Mesothelial cell of epicardium (in vitro differentiated cells): ENCODE measurements at regions not wholly inside any gene's neighbourhood (a gene's known extent, or its start where the extent isn't known, plus 50 kb on each side); places are given as distances from the start of the nearest gene placed in this dataset.

Source experiments
- DNase-seq, 2 experiments: peaks; one replicate each; pipeline ENCODE4 v3.0.0; 2021; ENCODE audit warnings: low spot score in 2 of 2; ENCODE audit not compliant: unreplicated experiment in 2 of 2
- H3K27ac Mint-ChIP-seq: 2 replicates; pipeline ENCODE4 v1.8.0; 2021; ENCODE audit warnings: mixed read lengths
- H3K27me3 Mint-ChIP-seq: 2 replicates; pipeline ENCODE4 v1.8.0; 2021; ENCODE audit warnings: low read depth, mixed read lengths
- H3K36me3 Mint-ChIP-seq: 2 replicates; pipeline ENCODE4 v1.8.0; 2021; ENCODE audit warnings: mixed read lengths
- H3K4me1 Mint-ChIP-seq: 2 replicates; pipeline ENCODE4 v1.8.0; 2021; ENCODE audit warnings: mixed read lengths
- H3K4me3 Mint-ChIP-seq: 2 replicates; pipeline ENCODE4 v1.8.0; 2021; ENCODE audit warnings: mild to moderate bottlenecking, moderate library complexity, mixed read lengths
- H3K9me3 Mint-ChIP-seq: 2 replicates; pipeline ENCODE4 v1.8.0; 2021; ENCODE audit warnings: mixed read lengths
- TF ChIP-seq, protein P1 (sequence below): fragments of 200-600 bp; sonication (generic); IDR thresholded peaks from one replicate; pipeline ENCODE4 v1.5.0; 2021; ENCODE audit warnings: antibody characterized with exemption; ENCODE audit not compliant: unreplicated experiment

DNA sequence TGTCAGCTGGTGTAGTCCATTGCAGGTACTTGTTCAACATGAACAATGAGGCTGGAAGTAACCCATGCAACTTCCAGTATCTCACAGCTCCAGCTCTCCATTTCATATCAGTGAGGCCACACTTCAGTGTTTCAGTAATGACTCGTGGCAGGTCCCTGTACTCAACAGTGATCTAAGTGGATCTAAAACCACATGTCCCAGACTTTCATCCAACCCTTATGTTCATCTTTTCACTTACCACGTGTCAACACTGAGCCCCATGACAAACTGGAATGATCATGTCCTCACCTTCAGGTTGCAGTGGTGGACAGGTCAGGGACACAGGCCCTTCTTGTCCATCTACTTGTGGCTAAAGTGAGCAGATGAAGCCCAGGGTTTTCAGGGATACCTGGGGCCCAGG is 155.0 kb upstream of the GRB10 start:
- H3K36me3 Mint-ChIP-seq = no peaks in the 10 kb centered on the region
- DNase-seq = no peak
- no peak overlapping the region for H3K4me3 Mint-ChIP-seq
- TF ChIP-seq, protein P1, sequence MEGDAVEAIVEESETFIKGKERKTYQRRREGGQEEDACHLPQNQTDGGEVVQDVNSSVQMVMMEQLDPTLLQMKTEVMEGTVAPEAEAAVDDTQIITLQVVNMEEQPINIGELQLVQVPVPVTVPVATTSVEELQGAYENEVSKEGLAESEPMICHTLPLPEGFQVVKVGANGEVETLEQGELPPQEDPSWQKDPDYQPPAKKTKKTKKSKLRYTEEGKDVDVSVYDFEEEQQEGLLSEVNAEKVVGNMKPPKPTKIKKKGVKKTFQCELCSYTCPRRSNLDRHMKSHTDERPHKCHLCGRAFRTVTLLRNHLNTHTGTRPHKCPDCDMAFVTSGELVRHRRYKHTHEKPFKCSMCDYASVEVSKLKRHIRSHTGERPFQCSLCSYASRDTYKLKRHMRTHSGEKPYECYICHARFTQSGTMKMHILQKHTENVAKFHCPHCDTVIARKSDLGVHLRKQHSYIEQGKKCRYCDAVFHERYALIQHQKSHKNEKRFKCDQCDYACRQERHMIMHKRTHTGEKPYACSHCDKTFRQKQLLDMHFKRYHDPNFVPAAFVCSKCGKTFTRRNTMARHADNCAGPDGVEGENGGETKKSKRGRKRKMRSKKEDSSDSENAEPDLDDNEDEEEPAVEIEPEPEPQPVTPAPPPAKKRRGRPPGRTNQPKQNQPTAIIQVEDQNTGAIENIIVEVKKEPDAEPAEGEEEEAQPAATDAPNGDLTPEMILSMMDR = no peak
- no peaks in the 10 kb centered on the region for H3K4me1 Mint-ChIP-seq
- H3K27ac Mint-ChIP-seq = no peak overlapping the region
- peaks cover 7% of the 10 kb centered on the region for H3K27me3 Mint-ChIP-seq
- H3K9me3 Mint-ChIP-seq = peaks cover 31% of the 10 kb centered on the region

GRCh38 chr7:50926049-50926448 is 143.4 kb upstream of the GRB10 start:
- H3K4me1 Mint-ChIP-seq = no peaks in the 10 kb centered on the region
- no peak overlapping the region for H3K27ac Mint-ChIP-seq
- no peaks in the 10 kb centered on the region for H3K9me3 Mint-ChIP-seq
- H3K27me3 Mint-ChIP-seq = no peaks in the 10 kb centered on the region
- H3K4me3 Mint-ChIP-seq = no peak overlapping the region
- H3K36me3 Mint-ChIP-seq = no peaks in the 10 kb centered on the region
- TF ChIP-seq, protein P1 = no peak
- no peak for DNase-seq

- H3K36me3 Mint-ChIP-seq = no peaks in the 10 kb centered on the region
- TF ChIP-seq, protein P1 = no peak
- H3K27ac Mint-ChIP-seq = no peak overlapping the region
- no peaks in the 10 kb centered on the region for H3K4me1 Mint-ChIP-seq
- H3K27me3 Mint-ChIP-seq = peaks cover 5% of the 10 kb centered on the region
- no peak for DNase-seq
- H3K9me3 Mint-ChIP-seq = no peaks in the 10 kb centered on the region
- no peak overlapping the region for H3K4me3 Mint-ChIP-seq
Measured at GRCh38 chr7:50923476-50923875, 140.8 kb upstream of the GRB10 start.

DNA sequence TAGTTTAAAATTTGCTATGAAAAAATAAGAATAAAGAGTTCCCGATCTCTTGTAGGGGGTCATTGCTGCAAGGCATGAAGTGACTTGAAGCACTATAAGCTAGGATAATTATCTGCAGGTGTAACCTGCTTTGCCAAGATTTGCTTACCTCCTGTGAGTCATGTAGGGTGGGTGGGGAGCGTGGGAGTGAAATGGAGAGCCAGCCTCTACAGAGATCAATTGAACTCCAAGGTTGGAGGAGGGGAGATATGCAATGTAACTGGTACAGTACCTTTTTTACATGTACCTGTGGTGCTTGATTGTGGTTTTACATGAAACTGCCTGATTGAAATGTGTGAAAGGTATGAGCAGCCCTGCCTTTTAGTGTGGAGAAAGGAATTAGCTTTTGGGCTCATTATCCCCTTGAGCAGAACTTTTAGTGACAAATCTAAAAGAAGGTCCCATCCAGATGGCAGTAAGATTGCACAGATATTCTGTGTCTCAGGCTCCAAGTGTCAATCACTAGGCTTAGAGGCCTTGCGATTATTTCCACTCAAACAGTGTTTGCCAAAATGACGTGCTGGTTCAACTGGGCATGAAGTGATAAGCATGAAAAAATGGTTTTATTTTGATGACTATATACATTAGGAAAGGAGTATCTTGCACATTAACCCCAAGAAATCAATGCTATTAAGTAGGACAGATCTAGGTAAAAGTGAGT is 138.6 kb upstream of the GRB10 start:
- H3K36me3 Mint-ChIP-seq = no peaks in the 10 kb centered on the region
- no peaks in the 10 kb centered on the region for H3K9me3 Mint-ChIP-seq
- DNase-seq = no peak
- no peak overlapping the region for H3K4me3 Mint-ChIP-seq
- no peak overlapping the region for H3K27ac Mint-ChIP-seq
- H3K27me3 Mint-ChIP-seq = peaks cover 7% of the 10 kb centered on the region
- H3K4me1 Mint-ChIP-seq = no peaks in the 10 kb centered on the region
- TF ChIP-seq, protein P1 = no peak

DNA sequence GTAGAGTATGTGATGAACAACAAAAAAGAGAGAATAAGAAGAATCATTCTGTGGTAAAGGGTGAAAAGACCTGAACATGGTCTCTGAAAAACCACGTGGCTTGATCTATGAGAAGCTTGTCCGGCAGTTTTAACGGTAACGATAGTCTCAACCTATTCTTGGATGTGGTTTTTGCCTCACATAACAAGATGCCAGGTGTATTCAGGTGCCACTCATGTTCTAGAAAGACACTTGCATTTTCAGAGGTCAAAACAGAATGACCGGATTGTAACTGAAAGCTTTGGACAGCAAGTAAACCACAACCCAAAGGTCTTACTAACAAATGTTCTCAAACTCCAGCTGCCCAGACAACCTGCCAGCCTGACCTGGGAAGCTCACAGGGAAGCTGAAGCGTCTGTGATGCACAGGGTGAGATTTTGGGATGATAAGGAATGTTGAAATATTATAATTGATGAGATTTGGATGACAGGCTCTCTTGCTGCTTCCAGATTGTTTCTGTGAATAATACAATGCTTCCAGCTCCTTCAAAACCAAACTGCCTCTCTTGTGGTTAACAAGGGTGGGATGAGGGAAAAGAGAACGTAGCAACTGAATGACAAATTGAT is 137.4 kb upstream of the GRB10 start:
- no peak overlapping the region for H3K27ac Mint-ChIP-seq
- no peak for DNase-seq
- H3K36me3 Mint-ChIP-seq = no peaks in the 10 kb centered on the region
- H3K9me3 Mint-ChIP-seq = no peaks in the 10 kb centered on the region
- H3K4me1 Mint-ChIP-seq = no peaks in the 10 kb centered on the region
- TF ChIP-seq, protein P1 = no peak
- no peak overlapping the region for H3K4me3 Mint-ChIP-seq
- H3K27me3 Mint-ChIP-seq = peaks cover 7% of the 10 kb centered on the region
